ENCODE measurements at regions not wholly inside any gene's neighbourhood (a gene's known extent, or its start where the extent isn't known, plus 50 kb on each side); places are given as distances from the start of the nearest gene placed in this dataset.

DNA sequence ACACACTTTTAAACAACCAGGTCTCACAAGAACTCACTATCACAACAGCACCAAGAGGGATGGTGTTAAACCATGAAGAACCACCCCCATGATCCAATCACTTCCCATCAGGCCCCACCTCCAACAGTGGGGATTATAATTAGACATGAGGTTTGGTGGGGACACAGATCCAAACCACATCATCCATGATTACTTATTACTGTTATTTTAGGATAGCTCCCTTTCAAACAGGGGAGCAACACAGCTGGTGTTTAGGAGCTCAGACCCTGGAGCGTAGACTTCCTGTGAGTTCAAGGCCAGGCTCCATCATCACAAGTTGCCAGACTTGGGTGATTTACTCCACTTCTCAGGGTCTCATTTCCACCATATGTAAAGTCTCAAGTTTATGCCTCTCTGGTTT lies 382.7 kb downstream of the HRH4 start:
- Histone ChIP-seq H3K79me1 (ENCODE audit: insufficient read depth, low read depth, low read length, poor library complexity, severe bottlenecking) (no peaks in the 10 kb centered on the region), H3K9ac (ENCODE audit: extremely low read depth, insufficient read length, low read length) (no peak overlapping the region), H2BK12ac (ENCODE audit: insufficient read length, low read depth, low read length) (no peak overlapping the region), H3K23ac (ENCODE audit: insufficient read length, low read depth, low read length) (no peak overlapping the region), H3K23me2 (ENCODE audit: insufficient read length, low read depth, low read length, poor library complexity, severe bottlenecking) (no peaks in the 10 kb centered on the region), H4K91ac (ENCODE audit: insufficient read length, low read depth, low read length) (no peak overlapping the region), H3K56ac (ENCODE audit: insufficient read length, low read depth, low read length) (no peak overlapping the region), H2BK5ac (ENCODE audit: insufficient read length, low read length) (no peak overlapping the region), H4K20me1 (ENCODE audit: control insufficient read depth, insufficient read depth, insufficient read length) (no peaks in the 10 kb centered on the region), H3K79me2 (ENCODE audit: insufficient read depth, low read length) (no peaks in the 10 kb centered on the region), H3K9me3 (ENCODE audit: control insufficient read depth, low read depth, low read length) (no peaks in the 10 kb centered on the region), H3K18ac (ENCODE audit: insufficient read length, low read depth, low read length) (no peak overlapping the region), H3K4me1 (ENCODE audit: insufficient read depth, low read length) (no peaks in the 10 kb centered on the region), H3K27ac (ENCODE audit: insufficient read length, low read depth, low read length) (no peak overlapping the region), H2AFZ (ENCODE audit: low read length) (no peak overlapping the region), H2BK20ac (ENCODE audit: low read depth, low read length, poor library complexity, severe bottlenecking) (no peak overlapping the region), H4K8ac (replicated peaks; ENCODE audit: insufficient read length, low read depth, low read length) (no peak overlapping the region), H2BK120ac (ENCODE audit: low read depth, low read length, poor library complexity, severe bottlenecking) (no peak overlapping the region), H2AK5ac (ENCODE audit: insufficient read length, low read length) (no peak overlapping the region), H3K14ac (ENCODE audit: insufficient read depth, low read length) (no peak overlapping the region), H2BK15ac (ENCODE audit: low read depth, low read length) (no peak overlapping the region), H3K27me3 (ENCODE audit: insufficient read depth, low read length) (no peaks in the 10 kb centered on the region), H3K4me2 (ENCODE audit: insufficient read depth, insufficient read length, low read length) (no peak overlapping the region), H3T11ph (ENCODE audit: low read length) (no peak overlapping the region), H4K5ac (ENCODE audit: insufficient read length, low read depth, low read length) (no peak overlapping the region), H3K4ac (ENCODE audit: low read depth, low read length) (no peak overlapping the region)
- Mint-ChIP-seq H3K4me3 (no peak overlapping the region), H3K27ac (no peak overlapping the region), H3K9me3 (peaks cover 2 to 3% of the 10 kb centered on the region in 2 experiments; a peak in 1 of 5 replicates), H3K36me3 (ENCODE audit: insufficient read depth in 1 of 3, low read depth in 3 of 3) (no peaks in the 10 kb centered on the region; a peak in 1 of 7 replicates), H3K27me3 (ENCODE audit: low read depth) (peaks cover 1% of the 10 kb centered on the region; the same call in 1 of the 2 replicates), H3K4me1 (peaks cover 13 to 15% of the 10 kb centered on the region in 2 experiments; a peak in 3 of 4 replicates)
- DNase-seq, result no peak
- WGBS (ENCODE audit: extremely low coverage, insufficient read length, low lambda C conversion rate), result no CpG with 5 or more reads among the region's 1 CpG
- TF ChIP-seq, protein P1, sequence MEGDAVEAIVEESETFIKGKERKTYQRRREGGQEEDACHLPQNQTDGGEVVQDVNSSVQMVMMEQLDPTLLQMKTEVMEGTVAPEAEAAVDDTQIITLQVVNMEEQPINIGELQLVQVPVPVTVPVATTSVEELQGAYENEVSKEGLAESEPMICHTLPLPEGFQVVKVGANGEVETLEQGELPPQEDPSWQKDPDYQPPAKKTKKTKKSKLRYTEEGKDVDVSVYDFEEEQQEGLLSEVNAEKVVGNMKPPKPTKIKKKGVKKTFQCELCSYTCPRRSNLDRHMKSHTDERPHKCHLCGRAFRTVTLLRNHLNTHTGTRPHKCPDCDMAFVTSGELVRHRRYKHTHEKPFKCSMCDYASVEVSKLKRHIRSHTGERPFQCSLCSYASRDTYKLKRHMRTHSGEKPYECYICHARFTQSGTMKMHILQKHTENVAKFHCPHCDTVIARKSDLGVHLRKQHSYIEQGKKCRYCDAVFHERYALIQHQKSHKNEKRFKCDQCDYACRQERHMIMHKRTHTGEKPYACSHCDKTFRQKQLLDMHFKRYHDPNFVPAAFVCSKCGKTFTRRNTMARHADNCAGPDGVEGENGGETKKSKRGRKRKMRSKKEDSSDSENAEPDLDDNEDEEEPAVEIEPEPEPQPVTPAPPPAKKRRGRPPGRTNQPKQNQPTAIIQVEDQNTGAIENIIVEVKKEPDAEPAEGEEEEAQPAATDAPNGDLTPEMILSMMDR (conservative IDR thresholded peaks at IDR 0.05), result no peak
